ENCODE measurements at regions not wholly inside any gene's neighbourhood (a gene's known extent, or its start where the extent isn't known, plus 50 kb on each side); places are given as distances from the start of the nearest gene placed in this dataset.

DNA sequence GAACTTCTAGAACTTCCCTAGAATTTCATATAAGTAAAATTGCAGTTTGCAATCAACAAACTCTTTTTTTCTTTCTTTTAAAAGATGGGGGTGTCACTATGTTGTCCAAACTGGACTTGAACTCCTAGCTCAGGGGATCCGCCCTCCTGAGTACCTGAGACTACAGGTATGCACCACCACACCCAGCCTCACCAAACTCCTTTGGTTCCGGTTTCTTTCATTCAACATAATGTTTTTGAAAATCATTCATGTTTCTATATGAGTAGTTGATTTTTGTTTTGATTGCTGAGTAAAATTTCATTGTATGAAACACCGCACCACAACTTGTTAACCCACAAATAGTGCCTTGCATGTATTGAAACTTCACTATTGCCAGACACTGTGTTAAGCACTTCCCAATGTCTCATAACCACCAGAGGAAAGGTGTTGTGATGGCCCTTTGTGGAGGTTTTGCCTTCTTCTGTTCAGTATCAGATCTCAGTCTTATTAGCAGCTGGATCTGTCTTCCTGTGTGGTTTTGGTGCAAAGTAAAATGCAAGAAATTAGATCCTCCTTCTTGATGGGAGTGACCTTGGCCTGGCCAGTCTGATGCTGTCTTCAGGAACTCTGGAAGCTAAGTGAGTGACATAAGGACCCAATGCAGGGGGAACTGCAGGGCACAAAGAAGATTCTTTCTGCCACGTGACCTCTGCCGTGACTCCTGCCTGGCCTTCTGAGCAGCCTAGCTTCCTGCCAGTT lies 78.8 kb upstream of the UBE2E1 start:
- TF ChIP-seq, protein P1, sequence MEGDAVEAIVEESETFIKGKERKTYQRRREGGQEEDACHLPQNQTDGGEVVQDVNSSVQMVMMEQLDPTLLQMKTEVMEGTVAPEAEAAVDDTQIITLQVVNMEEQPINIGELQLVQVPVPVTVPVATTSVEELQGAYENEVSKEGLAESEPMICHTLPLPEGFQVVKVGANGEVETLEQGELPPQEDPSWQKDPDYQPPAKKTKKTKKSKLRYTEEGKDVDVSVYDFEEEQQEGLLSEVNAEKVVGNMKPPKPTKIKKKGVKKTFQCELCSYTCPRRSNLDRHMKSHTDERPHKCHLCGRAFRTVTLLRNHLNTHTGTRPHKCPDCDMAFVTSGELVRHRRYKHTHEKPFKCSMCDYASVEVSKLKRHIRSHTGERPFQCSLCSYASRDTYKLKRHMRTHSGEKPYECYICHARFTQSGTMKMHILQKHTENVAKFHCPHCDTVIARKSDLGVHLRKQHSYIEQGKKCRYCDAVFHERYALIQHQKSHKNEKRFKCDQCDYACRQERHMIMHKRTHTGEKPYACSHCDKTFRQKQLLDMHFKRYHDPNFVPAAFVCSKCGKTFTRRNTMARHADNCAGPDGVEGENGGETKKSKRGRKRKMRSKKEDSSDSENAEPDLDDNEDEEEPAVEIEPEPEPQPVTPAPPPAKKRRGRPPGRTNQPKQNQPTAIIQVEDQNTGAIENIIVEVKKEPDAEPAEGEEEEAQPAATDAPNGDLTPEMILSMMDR (IDR thresholded peaks at IDR 0.05) = no peak
- no peak for TF ChIP-seq POLR2A (IDR thresholded peaks at IDR 0.05)

Measured in heart left ventricle (tissue), 13 donors.